ENCODE measurements at regions not wholly inside any gene's neighbourhood (a gene's known extent, or its start where the extent isn't known, plus 50 kb on each side); places are given as distances from the start of the nearest gene placed in this dataset.

- Histone ChIP-seq H3K36me3 (ENCODE audit: low read depth) (no peaks in the 10 kb centered on the region), H3K4me3 (no peak overlapping the region), H3K9me3 (no peaks in the 10 kb centered on the region), H3K4me1 (ENCODE audit: low read depth) (no peaks in the 10 kb centered on the region)
- DNase-seq (no peak), ATAC-seq (no peak)
- intact Hi-C loops (cut with DNase I, micrococcal nuclease), result no loop called here
- TF ChIP-seq CTCF (IDR thresholded peaks at IDR 0.05), result no peak
Measured at GRCh38 chr6:9388596-9388995, 953.3 kb upstream of the SLC35B3 start.

- no peak for DNase-seq
- no peaks in the 10 kb centered on the region for H3K4me1 ChIP-seq (ENCODE audit: low read depth)
- no peak for ATAC-seq
- no peak for TF ChIP-seq CTCF (IDR thresholded peaks at IDR 0.05)
- intact Hi-C loops (cut with DNase I, micrococcal nuclease), result no loop called here
- H3K9me3 ChIP-seq, result no peaks in the 10 kb centered on the region
- no peak overlapping the region for H3K4me3 ChIP-seq
- H3K36me3 ChIP-seq (ENCODE audit: low read depth), result no peaks in the 10 kb centered on the region
Measured at GRCh38 chr6:9380568-9380967, 945.2 kb upstream of the SLC35B3 start.

- H3K36me3 ChIP-seq (ENCODE audit: low read depth), result no peaks in the 10 kb centered on the region
- H3K4me3 ChIP-seq, result no peak overlapping the region
- intact Hi-C loops (cut with DNase I, micrococcal nuclease), result no loop called here
- H3K9me3 ChIP-seq, result no peaks in the 10 kb centered on the region
- DNase-seq (no peak), ATAC-seq (no peak)
- TF ChIP-seq CTCF (IDR thresholded peaks at IDR 0.05), result no peak
- no peaks in the 10 kb centered on the region for H3K4me1 ChIP-seq (ENCODE audit: low read depth)
Measured at GRCh38 chr6:9373308-9373707, 938.0 kb upstream of the SLC35B3 start.

GRCh38 chr6:9370480-9370879 is 935.1 kb upstream of the SLC35B3 start:
- TF ChIP-seq CTCF (IDR thresholded peaks at IDR 0.05), result no peak
- intact Hi-C loops (cut with DNase I, micrococcal nuclease), result no loop called here
- no peak for ATAC-seq
- no peaks in the 10 kb centered on the region for H3K9me3 ChIP-seq
- H3K36me3 ChIP-seq (ENCODE audit: low read depth), result no peaks in the 10 kb centered on the region
- no peak overlapping the region for H3K4me3 ChIP-seq
- no peaks in the 10 kb centered on the region for H3K4me1 ChIP-seq (ENCODE audit: low read depth)
- no peak for DNase-seq

GRCh38 chr6:9365378-9365777 is 930.0 kb upstream of the SLC35B3 start:
- no peaks in the 10 kb centered on the region for H3K9me3 ChIP-seq

More at GRCh38 chr6:9365378-9365777, 930.0 kb upstream of the SLC35B3 start:
- Histone ChIP-seq H3K36me3 (ENCODE audit: low read depth) (no peaks in the 10 kb centered on the region), H3K4me1 (ENCODE audit: low read depth) (no peaks in the 10 kb centered on the region), H3K4me3 (no peak overlapping the region)
- intact Hi-C loops (cut with DNase I, micrococcal nuclease), result no loop called here
- TF ChIP-seq CTCF (IDR thresholded peaks at IDR 0.05), result no peak
- DNase-seq (no peak), ATAC-seq (no peak)
